MM.1S (cell line): ENCODE measurements at regions not wholly inside any gene's neighbourhood (a gene's known extent, or its start where the extent isn't known, plus 50 kb on each side); places are given as distances from the start of the nearest gene placed in this dataset.

Source experiments
- CTCF ChIP-seq: fragments of 300-600 bp; sonication (generic); IDR thresholded peaks from 2 replicates; pipeline ENCODE4 v1.5.1; 2016; ENCODE audit warnings: antibody characterized with exemption, low read length, mixed read lengths
- EZH2phosphoT487 ChIP-seq: fragments of 300-600 bp; sonication (generic); IDR thresholded peaks from 2 replicates; pipeline ENCODE4 v1.6.1; 2018; ENCODE audit warnings: antibody characterized with exemption, low read length

GRCh38 chr3:148344521-148344920 lies 353.2 kb upstream of the AGTR1 start:
- TF ChIP-seq CTCF = no peak
- no peak for TF ChIP-seq EZH2phosphoT487
